Central memory CD4-positive, alpha-beta T cell (primary cell): ENCODE measurements at regions not wholly inside any gene's neighbourhood (a gene's known extent, or its start where the extent isn't known, plus 50 kb on each side); places are given as distances from the start of the nearest gene placed in this dataset.
"Not testable (repeated sequence)": the region's sequence is repeated elsewhere in the genome, so short reads cannot be mapped to it uniquely, and the experiment has no call there.

Experiments used
- DNase-seq: peaks from one replicate; pipeline ENCODE4 v3.0.0; 2022

DNA sequence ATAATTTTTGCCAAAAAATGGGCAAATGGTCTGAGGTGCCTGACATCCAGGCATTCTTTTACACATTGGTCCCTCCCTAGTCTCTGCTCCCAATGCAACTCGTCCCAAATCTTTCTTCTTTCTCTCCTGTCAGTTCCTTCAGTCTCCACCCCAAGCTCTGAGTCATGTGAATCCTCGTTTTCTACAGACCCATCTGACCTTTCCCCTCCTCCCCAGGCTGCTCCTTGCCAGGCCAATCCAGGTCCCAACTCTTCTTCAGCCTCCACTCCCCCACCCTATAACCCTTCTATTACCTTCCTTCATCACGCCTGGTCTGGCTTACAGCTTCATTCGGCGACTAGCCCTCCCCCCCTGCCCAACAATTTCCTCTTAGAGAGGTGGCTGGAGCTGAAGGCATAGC lies 55.3 kb downstream of the BBS10 start:
- DNase-seq, result not testable (repeated sequence)

DNA sequence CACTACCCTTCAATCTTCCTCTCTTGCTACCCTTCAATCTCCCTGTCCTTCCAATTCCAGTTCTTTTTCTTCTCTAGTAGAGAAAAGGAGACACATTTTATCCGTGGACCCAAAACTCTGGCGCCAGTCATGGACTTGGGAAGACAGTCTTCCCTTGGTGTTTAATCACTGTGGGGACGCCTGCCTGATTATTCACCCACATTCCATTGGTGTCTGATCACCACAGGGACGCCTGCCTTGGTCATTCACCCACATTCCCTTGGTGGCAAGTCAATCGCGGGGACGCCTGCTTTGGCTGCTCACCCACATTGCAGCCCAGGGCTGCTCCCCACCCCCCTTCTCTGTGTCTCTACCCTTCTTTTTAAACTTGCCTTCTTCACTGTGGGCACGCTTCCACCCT lies 55.9 kb downstream of the BBS10 start:
- not testable (repeated sequence) for DNase-seq

DNA sequence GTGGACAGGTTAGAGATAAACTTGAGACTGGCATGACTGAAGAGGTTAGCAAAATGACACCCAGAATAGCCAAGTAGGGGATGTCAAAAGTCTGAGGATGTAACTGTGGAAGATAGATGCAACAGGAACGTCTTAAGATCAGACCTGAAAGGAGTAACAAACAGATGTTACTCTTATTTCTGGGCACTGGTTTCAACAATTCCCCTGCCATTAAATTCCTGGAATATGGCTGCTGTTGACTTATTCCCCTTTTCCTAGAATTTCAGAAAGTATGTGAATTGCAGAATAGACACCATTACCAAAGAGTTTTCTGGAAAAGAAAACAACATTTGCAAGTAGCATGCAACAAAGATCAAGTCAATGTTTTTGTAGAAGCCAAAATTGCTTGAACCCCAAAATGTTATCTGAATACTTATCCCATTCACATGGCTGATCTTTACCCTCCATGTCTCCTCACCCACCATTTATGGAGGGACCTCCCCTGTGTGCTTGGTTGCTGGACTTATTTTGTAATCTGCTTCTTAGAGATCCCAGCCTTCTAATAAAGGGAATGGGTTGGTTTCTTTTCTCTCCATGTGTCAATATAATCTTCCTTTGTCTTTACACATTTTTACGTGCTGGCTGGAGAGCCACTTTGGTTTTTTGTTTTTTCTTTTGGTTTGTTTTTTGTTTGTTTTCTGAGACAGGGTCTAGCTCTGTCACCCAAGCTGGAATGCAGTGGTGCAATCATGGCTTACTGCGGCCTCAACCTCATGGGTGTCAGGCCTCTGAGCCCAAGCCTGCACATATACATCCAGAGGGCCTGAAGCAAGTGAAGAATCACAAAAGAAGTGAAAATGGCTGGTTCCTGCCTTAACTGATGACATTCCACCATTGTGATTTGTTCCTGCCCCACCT lies 57.0 kb downstream of the BBS10 start:
- DNase-seq, result no peak

DNA sequence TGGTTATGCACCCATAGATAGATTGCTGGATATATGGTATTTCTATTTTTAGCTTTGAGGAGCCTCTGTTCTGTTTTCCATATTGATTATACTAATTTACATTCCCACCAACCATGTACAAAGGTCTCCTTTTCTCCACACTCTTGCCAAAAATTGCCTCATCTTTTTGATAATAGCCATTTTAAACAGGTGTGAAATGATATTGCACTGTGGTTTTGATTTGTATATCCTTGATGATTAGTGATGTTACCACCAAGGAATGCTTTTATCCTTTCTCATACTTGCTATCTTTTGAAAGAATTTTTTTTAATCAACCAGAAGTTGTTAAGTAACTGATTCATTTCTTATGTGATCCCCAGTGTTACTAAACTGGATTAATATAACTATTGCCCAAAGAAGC lies 60.0 kb downstream of the BBS10 start:
- no peak for DNase-seq

DNA sequence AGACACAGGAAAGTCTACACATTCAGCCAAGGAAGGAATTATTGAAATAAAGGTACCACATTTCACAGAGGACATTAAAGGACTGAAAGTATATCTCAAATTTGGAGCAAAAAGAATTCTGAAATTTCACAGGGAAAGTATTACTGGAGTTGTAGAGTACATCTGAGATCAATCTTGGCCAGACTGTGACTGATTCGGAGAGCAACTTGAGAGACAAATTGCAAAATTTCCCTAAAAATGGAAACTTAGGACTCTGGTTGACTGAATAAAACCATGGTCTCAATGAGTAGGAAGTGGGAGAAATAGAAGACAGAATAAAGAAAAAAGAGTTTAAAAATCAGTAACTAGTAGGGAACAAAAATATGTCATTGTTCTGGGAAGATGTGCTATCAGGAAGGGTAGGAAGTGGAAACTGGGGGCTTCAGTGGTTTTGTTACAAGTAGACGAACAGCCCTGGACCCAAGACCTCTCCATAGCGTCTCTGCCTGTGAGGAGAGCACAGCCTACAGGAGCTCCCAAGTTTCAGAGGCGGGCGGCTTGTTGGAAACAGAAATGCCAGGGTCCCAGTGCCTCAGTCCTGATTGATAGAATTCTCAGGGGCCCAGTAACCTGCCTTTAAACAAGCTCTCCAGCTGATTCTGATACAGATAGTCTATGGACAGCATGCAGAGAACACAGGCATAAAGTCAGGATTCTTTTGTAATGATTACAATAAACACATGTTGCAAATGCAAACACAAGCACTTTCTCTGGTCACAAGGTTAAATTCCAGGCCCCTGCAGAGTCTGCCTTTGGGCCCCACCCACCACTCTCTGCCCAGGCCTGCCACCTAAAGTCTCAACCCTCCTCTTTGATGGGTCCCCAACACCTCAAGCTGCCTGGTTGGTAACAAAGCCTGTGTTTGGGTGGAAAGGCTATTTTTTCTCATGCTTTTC lies 63.1 kb downstream of the BBS10 start:
- no peak for DNase-seq

DNA sequence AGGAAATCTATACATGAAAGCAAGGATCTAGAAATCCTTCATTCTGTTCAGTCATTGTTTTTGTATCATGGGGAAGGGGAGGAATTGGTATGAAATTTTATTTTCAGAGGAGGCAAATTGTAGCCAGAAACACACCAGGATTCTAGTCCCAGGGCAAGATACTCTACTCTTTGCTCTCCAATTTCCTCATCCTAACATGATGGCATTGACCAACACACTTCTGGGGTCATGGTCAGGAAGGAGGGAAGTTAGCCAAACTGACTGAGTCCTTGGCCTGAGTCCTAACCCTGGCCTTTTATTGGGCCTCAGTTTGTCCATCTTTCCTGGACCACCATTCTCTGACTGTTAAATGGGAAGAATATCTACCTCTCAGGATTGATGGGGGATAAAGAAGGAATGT lies 65.5 kb downstream of the BBS10 start:
- no peak for DNase-seq

DNA sequence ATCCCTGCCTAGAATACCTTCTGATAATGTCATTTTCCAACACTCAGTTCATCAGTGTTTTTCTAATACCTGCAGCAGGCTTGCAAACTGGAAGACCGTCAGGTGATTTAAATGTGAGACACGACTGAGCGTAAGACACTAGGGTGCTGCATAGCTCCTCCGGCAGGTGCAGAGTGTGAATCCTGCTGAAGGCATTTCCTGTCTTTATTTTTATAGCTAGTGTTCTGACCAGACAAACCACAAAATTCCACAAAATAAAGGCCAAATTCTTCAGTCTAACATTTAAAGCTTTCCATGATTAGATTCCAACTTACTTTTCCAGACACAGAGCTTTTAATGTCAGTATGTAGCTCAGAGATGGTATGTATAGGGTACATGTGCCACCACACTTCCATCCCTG lies 70.7 kb downstream of the BBS10 start:
- DNase-seq, result no peak

DNA sequence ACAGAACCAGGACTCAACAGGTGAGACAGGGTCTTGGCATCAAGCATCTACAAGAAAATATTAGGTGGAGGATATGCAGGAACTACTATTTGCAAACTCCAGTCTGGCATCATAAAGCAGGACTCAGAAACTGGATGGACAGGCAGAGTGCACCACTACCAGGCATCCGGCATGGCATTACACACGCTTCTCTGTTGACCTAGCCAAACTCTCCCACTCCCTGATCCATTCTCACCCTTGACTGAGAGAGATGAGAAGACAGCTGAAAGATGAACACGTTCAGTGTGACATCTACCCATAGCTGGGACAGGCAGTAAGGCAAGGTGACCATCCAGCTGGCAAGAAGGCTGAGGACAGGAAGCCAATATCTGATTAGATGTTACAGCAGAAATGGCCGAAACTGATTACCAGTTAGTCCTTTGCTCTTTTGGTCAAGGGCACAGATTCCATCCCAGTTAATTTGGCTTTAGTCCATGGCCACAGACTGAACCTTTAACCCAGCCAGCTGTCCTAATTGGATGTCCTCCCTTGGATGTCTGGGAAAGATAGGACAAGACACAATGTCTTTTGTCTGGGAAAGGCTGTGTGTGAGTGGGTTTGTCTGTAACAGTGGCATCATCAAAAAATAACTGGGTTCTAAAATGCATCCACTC lies 71.6 kb downstream of the BBS10 start:
- no peak for DNase-seq

DNA sequence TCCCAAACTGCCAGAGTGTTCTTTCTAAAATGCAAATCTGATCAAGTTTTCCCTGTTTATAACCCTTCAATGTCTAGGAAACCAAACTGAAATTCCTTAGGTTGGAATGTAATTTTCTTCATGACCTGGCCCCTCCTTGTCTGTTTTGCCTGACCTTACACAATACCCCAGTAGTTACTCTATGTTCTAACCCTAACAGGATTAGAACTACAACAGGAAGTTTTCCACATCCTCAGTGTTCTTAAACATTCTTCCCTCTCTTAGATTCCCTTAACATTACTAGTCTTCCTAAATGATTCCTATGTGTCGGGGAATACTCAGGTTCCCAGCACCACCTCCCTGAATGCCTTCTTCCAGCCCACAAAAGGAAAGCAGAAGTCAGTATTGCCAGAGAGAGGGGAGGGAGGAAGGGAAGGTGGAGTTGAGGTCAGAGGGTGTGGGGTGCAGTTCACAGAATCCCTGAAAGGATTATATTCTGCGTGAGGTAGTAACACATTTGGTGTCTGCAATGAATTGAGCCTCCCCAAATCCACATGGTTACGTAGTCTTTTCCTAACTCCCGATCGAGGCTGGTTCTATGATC lies 72.6 kb downstream of the BBS10 start:
- DNase-seq, result no peak

DNA sequence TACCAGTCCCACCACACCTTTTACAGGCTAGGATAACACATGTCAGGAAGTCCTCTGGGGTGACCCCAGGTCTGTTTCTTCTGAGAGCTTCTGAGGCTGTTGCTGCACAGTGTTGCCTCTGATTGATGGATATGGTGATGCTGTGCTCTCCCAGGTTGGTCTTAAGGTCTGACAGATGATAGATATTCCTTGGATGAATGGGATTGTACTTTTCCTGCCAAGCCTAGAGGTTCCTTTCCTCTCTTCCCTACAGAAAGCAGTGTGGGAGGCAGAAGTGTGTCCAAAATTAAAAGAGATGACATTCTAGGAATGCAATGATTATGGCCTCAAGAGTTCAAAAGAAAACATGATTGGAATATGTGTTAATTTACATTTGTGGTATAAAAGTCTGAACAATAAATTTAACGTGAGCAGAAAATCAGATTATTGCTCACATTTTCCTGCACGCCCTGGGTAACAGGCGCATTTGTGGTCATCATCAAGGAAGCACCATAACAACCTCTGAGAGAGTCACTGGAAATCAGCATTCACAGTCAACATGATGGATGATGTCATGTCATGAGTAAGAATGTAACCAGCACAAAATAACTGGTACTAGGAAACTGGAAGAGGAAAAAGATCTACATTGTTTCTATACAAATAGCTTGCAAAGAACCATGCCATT lies 73.7 kb downstream of the BBS10 start:
- DNase-seq, result no peak

DNA sequence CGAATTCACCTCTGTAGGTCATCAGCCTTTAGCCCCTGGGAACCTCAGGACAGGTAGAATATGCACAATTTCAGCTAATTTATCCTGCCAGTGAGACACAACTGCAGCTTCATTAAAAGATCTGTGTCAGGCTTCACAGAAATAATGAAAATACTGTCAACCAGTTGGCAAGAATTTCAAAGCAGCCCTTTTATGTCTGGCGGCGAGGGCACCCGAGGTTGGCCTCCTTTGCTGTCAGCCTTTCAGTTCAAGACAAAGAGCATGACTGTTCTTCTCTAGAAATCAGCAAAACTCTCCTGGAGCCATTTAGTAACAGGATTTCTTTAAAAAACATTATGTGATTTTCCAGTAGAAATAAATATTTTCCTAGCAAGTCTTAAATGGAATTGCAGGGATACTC lies 75.9 kb downstream of the BBS10 start:
- no peak for DNase-seq

DNA sequence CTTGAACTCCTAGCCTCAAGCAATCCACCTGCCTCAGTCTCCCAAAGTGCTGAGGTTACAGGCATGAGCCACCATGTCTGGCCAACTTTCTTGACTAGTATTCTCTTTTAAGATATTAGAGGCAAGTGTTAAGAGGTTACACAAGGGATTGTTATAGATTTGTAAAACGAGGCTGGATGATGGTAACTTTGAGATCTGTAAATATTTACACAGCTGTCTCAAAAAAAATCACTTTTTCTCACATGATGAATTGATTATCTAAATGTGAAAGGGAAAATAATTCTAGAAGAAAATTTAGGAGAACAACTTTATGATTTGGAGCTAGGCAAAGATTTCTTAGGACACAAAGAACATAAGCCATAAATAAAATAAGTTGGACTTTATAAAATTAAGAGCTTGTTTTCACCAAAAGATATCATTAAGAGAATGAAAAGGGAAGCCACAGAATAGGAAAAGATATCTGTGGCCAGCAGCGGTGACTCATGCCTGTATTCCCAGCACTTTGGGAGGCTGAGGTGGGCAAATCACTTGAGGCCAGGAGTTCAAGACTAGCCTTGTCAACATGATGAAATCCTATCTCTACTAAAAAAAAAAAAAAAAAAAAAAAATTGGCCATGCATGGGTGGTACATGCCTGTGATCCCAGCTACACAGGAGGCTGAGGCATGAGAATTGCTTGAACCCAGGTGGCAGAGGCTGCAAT lies 77.4 kb downstream of the BBS10 start:
- no peak for DNase-seq

DNA sequence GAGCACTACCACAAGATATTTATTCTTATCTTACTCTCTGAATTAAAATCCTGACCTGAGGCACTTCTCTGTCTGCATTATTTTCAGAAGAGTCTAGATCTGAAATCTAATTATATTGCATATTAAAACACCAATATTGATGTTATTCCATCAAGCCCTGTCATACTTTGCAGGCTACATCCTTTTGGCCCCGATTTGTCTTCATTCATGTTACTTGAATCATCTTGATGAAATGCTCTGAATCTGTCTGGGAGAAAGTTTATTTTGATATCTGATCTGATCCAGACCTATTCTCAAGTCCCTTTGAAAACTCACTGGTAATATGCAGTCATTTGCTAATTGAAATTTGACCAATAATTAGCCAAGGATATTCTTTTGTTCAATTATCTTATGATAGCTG lies 79.9 kb downstream of the BBS10 start:
- no peak for DNase-seq

DNA sequence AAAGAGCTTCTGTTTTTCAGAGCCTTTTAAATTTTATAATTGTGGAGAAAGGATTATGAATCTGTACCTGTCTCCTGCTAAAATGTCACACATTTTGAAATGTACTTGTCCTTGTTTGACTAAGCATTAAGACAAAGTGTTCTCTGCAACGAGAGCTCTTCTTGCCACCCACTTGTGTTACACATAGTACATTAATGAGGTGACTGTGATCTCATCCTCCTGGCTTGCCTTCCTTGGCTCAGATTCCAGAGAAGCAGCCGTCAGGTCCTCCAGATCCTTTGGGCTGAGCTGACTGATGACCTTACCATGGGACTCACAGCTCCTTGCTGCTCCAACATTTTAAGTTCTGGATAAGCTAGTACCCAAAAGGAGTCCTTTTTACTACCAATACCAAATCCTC lies 81.4 kb downstream of the BBS10 start:
- no peak for DNase-seq

DNA sequence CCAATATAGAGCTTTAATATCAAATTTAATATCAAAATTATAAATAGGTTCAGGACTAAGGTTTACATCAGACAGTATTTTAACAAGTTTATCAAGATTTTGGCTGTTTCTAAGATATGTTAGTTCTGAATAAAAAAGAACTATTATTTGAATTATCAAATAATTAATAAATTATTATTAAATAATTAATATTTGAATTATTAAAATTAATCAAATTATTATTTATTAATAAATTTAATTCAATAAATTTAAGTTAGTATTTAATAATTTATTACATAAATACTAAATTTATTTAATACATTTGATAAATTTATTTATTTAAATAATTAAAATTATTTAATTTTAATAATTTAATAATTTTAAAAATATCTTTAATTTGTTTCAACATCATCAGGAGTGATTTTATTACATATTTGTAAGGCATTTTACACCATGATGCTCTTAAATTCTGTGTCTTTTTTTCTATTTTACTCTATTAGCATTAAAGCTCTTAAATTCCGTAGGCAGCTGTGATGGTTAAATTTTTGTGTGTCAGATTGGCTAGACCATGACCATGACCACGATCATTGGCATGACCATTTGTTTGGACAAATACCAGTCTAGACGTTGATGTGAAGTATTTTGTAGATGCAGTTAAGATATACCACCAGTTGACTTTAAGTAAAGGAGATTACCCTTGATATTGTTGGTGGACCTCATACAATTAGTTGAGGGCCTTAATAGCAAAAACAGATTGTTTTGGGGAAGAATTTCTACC lies 82.6 kb downstream of the BBS10 start:
- DNase-seq, result no peak

DNA sequence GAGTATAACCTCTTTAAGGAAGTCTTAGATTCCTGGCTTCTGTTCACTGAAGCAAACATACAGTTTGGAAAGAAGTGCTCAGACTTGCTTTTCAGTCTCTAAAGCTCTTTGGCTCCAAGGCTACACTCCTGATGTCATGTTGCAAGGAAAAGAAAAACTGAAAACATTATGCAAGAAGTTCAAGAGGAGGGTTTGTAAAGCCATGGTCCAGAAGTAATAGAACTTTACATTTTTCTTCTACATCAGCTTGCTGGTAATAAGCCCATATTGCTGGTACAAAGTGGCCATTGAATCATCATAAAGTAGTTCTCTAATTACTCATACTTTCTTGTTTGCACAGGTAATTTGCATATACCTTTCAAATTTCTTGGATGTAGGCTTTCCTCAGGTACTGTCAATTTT lies 83.6 kb downstream of the BBS10 start:
- no peak for DNase-seq

DNA sequence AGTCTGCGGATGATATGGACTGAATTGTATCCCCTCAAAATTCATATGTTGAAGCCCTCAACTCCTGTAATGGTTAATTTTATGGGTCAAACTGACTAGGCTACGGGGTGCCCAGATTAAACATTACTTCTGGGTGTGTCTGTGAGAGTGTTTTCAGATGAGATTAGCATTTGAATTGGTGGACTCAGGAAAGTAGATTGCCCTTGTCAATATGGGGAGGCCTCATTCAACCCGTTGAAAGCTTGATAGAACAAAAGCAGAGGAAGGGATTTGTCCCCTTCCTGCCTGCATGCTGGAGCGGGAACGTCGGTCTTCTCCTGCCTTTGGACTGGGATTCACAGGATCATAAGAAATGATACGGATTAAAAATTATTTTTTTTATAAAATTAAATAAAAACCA lies 84.5 kb downstream of the BBS10 start:
- no peak for DNase-seq

DNA sequence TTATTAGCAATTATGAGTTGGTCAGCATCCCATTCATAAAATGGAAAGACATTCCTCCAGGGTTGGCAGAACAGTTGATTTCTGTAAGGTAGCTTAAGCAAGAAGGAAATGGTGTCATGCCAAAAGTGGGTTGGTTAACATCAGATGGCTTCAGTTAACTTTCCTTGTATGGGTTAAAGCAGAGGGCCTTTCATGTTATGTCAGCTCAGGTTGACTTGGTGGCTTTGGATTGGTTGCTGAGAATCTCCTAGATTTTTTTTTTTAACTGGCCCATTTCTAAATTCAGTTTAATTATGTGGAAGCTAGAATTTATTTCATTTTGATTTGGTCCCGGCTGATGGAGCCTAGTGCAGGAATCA lies 87.8 kb downstream of the BBS10 start:
- no peak for DNase-seq

DNA sequence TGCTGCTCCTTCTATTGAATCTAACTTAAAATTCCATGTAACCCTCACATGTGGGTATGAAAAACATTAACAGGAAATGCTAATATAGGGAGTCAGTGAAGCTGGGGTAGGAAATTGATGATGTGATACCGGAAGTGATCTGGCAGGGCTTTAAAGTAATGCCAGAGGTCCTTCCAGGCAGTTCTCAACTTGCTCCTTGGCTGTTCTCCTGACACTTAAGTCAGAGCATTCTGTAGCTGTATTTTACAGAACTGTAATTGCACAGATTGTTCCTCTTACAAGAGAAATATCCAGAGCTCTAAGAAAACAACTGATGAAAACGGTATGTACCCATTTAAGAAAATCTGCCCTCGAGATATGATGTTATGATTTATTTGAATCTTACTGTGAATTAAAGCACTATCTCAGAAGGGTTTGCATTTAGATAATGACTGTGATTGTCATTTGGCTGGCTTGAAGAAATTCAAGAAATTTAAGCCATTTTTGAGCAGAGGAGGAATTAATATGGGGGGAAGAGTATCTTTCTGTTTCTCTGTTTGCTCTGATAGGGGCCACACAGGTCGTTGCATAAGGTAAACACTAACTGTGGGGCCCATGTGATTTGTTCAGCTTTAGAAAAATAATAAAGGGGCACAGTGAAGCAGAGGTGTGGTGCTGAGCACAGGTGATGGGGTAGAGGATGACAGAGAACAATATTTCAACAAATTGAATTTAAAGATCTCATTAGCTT lies 88.4 kb downstream of the BBS10 start:
- no peak for DNase-seq

DNA sequence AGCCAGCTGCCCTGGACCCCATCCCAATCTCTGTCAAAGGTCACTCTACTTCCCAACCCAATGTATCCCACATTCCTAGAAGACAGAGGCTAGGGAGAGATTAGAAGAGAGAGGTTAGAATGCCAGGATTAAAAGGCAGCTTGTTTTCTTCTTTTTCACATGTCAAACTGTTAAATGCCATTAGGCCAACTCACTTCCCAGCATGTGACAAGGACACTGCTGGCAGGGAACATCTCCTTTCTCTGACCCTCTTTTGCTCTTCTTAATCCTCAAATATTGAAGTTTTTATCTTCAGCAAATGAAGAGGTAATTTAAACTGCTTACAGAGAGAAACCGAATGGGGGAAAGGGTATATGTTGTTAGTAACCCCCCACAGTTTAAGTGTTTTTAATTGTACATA lies 89.1 kb downstream of the BBS10 start:
- DNase-seq, result no peak
